ENCODE measurements at regions not wholly inside any gene's neighbourhood (a gene's known extent, or its start where the extent isn't known, plus 50 kb on each side); places are given as distances from the start of the nearest gene placed in this dataset.

GRCh38 chr7:35508623-35509400 lies 186.1 kb downstream of the HERPUD2 start:
- Histone ChIP-seq H3K9ac (ENCODE audit: low read depth, low read length) (no peak overlapping the region), H4K20me1 (ENCODE audit: insufficient read depth, low read length) (no peaks in the 10 kb centered on the region), H2AFZ (ENCODE audit: low read depth, low read length) (no peak overlapping the region), H3K4me1 (ENCODE audit: insufficient read depth, low read length) (no peaks in the 10 kb centered on the region), H3K36me3 (ENCODE audit: insufficient read depth, low read length) (no peaks in the 10 kb centered on the region), H3K79me2 (ENCODE audit: insufficient read depth, low read length) (no peaks in the 10 kb centered on the region), H3K4me3 (ENCODE audit: low read depth in 1 of 2, low read length in 2 of 2) (no peak overlapping the region), H3K27ac (ENCODE audit: low read length) (no peak overlapping the region), H3K4me2 (ENCODE audit: insufficient read depth, low read length) (no peak overlapping the region), H3K9me3 (ENCODE audit: insufficient read depth, low read length, severe bottlenecking) (no peaks in the 10 kb centered on the region), H3K27me3 (ENCODE audit: insufficient read depth, low read length, poor library complexity) (peaks cover 11% of the 10 kb centered on the region)
- TF ChIP-seq CTCF (IDR thresholded peaks at IDR 0.05; ENCODE audit: borderline replicate concordance, extremely low read depth, low read length, poor library complexity, severe bottlenecking), result peak; percentile 33
- TF ChIP-seq EZH2 (IDR thresholded peaks at IDR 0.05; ENCODE audit: borderline replicate concordance, low read depth, low read length, severe bottlenecking), result no peak
- DNase-seq (no peak), ATAC-seq (ENCODE audit: insufficient read depth, low read depth) (peak; percentile 52; the same call in 1 of the 3 replicates)

DNA sequence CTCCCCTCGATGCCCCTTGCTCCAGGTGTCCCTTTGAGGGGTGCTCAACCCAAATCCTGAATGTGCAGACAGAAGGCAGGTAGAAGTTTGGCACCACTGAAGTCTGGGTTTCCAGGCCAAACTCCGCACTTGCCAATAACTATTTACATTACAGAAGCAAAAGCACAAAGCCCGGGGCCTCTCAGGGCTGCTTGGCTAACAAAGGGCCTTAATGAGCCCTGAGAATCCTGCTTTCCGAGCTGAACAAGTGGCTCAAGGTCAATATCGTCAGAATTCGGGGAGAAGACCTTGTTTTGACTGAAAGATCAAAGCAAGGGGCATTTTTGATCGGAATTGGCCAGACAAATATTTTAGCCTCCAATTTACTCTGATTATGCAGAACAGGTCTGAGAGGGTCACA lies 189.9 kb downstream of the HERPUD2 start:
- DNase-seq, result no peak
- Histone ChIP-seq H3K27me3 (ENCODE audit: insufficient read depth, low read length, poor library complexity) (peaks cover 17% of the 10 kb centered on the region), H2AFZ (ENCODE audit: low read depth, low read length) (no peak overlapping the region), H3K9ac (ENCODE audit: low read depth, low read length) (no peak overlapping the region), H4K20me1 (ENCODE audit: insufficient read depth, low read length) (no peaks in the 10 kb centered on the region), H3K4me3 (ENCODE audit: low read depth in 1 of 2, low read length in 2 of 2) (no peak overlapping the region), H3K4me1 (ENCODE audit: insufficient read depth, low read length) (no peaks in the 10 kb centered on the region), H3K4me2 (ENCODE audit: insufficient read depth, low read length) (no peak overlapping the region), H3K36me3 (ENCODE audit: insufficient read depth, low read length) (no peaks in the 10 kb centered on the region), H3K9me3 (ENCODE audit: insufficient read depth, low read length, severe bottlenecking) (no peaks in the 10 kb centered on the region), H3K27ac (ENCODE audit: low read length) (no peak overlapping the region), H3K79me2 (ENCODE audit: insufficient read depth, low read length) (no peaks in the 10 kb centered on the region)
- TF ChIP-seq EZH2 (IDR thresholded peaks at IDR 0.05; ENCODE audit: borderline replicate concordance, low read depth, low read length, severe bottlenecking) (no peak), CTCF (IDR thresholded peaks at IDR 0.05; ENCODE audit: borderline replicate concordance, extremely low read depth, low read length, poor library complexity, severe bottlenecking) (no peak)
- no peak for ATAC-seq (ENCODE audit: insufficient read depth, low read depth)

- no peaks in the 10 kb centered on the region for H3K4me1 ChIP-seq (ENCODE audit: insufficient read depth, low read length)
- no peaks in the 10 kb centered on the region for H4K20me1 ChIP-seq (ENCODE audit: insufficient read depth, low read length)
- no peak overlapping the region for H3K4me2 ChIP-seq (ENCODE audit: insufficient read depth, low read length)
- H3K79me2 ChIP-seq (ENCODE audit: insufficient read depth, low read length), result no peaks in the 10 kb centered on the region
- DNase-seq (no peak), ATAC-seq (ENCODE audit: insufficient read depth, low read depth) (no peak)
- H3K27me3 ChIP-seq (ENCODE audit: insufficient read depth, low read length, poor library complexity), result peaks cover 17% of the 10 kb centered on the region
- no peak for TF ChIP-seq CTCF (IDR thresholded peaks at IDR 0.05; ENCODE audit: borderline replicate concordance, extremely low read depth, low read length, poor library complexity, severe bottlenecking)
- H2AFZ ChIP-seq (ENCODE audit: low read depth, low read length), result no peak overlapping the region
- H3K9me3 ChIP-seq (ENCODE audit: insufficient read depth, low read length, severe bottlenecking), result no peaks in the 10 kb centered on the region
- no peaks in the 10 kb centered on the region for H3K36me3 ChIP-seq (ENCODE audit: insufficient read depth, low read length)
- H3K27ac ChIP-seq (ENCODE audit: low read length), result no peak overlapping the region
- no peak overlapping the region for H3K9ac ChIP-seq (ENCODE audit: low read depth, low read length)
- no peak overlapping the region for H3K4me3 ChIP-seq (ENCODE audit: low read depth in 1 of 2, low read length in 2 of 2)
Measured at GRCh38 chr7:35504365-35504764, 190.6 kb downstream of the HERPUD2 start.

Data from DND-41 (cell line).